Prostate gland (tissue), 2 donors: ENCODE measurements at regions not wholly inside any gene's neighbourhood (a gene's known extent, or its start where the extent isn't known, plus 50 kb on each side); places are given as distances from the start of the nearest gene placed in this dataset.

ENCODE experiments used
- CTCF ChIP-seq, 4 experiments: fragments of 200-600 bp in 2 of 4; fragments of 450-650 bp in 2 of 4; sonication (generic) in 2 of 4; IDR thresholded peaks; 1 replicate in 3 of 4; 2 replicates in 1 of 4; pipeline ENCODE4 v1.5.1; 2016 to 2019; ENCODE audit warnings: antibody characterized with exemption in 4 of 4, mild to moderate bottlenecking in 2 of 4, moderate library complexity in 2 of 4
- POLR2AphosphoS5 ChIP-seq: sonication (generic); formaldehyde crosslinking; IDR thresholded peaks from one replicate; pipeline ENCODE4 v1.6.1; 2017; ENCODE audit warnings: antibody characterized with exemption

DNA sequence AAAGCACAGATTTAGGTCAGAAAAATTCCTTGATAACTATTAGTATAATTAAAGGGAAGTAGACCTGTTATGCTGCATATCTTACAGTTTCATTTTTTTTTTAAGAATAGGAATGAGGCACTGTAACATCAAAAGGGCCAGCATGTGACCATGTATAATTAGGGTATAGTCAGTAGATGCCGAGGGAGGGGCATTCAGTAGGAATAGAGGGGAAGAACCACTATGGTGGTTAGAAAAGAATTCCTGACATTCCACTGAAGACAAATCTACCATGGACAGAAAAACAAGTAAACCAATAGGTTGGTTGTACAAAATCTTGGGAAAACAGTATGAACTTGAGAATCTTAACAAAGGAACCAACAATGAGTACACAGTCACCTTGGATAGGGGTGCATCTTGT is 78.4 kb upstream of the CCDC179 start:
- TF ChIP-seq CTCF (IDR thresholded peaks at IDR 0.05), result no peak
- no peak for TF ChIP-seq POLR2AphosphoS5
